H1 (cell line): ENCODE measurements at regions not wholly inside any gene's neighbourhood (a gene's known extent, or its start where the extent isn't known, plus 50 kb on each side); places are given as distances from the start of the nearest gene placed in this dataset.

Experiments used
- CTCF ChIA-PET: fragments of 300-600 bp; sonication (Branson Sonifier 250); formaldehyde crosslinking; loops from one replicate; lab custom pipeline; 2021; ENCODE audit not compliant: partially characterized antibody; lab: Charles Lee
- POLR2A ChIA-PET: fragments of 300-600 bp; sonication (Branson Sonifier 250); formaldehyde crosslinking; loops from one replicate; lab custom pipeline; 2021; ENCODE audit warnings: inconsistent platforms; ENCODE audit not compliant: partially characterized antibody; lab: Charles Lee
- DNase-seq, 2 experiments: peaks; one replicate each; pipeline versions ENCODE4 v3.0.0 to v3.0.0-alpha.2; 2010 to 2022; ENCODE audit warnings: low spot score in 2 of 2, low read depth in 1 of 2, mixed read lengths in 1 of 2
- FAIRE-seq: peaks from 2 replicates; lab custom pipeline; 2011; peaks lifted over from hg19 to GRCh38; lab: Jason Lieb, UNC
- H2AFZ ChIP-seq: 2 replicates; pipeline ENCODE4 v1.8.1; 2012; ENCODE audit warnings: low read length, inconsistent platforms
- H2AK5ac ChIP-seq: 2 replicates; pipeline ENCODE4 v1.6.1; 2013; ENCODE audit warnings: low read depth, low read length
- H2BK120ac ChIP-seq: replicated peaks from 2 replicates; pipeline ENCODE3; 2013; ENCODE audit warnings: low read depth, low read length, inconsistent platforms
- H2BK12ac ChIP-seq: 2 replicates; pipeline ENCODE4 v1.6.1; 2013; ENCODE audit warnings: low read depth, low read length
- H2BK15ac ChIP-seq: 2 replicates; pipeline ENCODE4 v1.6.1; 2013; ENCODE audit warnings: low read length
- H2BK20ac ChIP-seq: 2 replicates; pipeline ENCODE4 v1.6.1; 2013; ENCODE audit warnings: low read length
- H2BK5ac ChIP-seq: 2 replicates; pipeline ENCODE4 v1.6.1; 2013; ENCODE audit warnings: low read depth, low read length
- H3K14ac ChIP-seq: 2 replicates; pipeline ENCODE4 v1.6.1; 2013; ENCODE audit warnings: inconsistent platforms; ENCODE audit not compliant: insufficient read length
- H3K18ac ChIP-seq: 2 replicates; pipeline ENCODE4 v1.6.1; 2013; ENCODE audit warnings: low read length; ENCODE audit errors: extremely low read depth
- H3K23ac ChIP-seq: 2 replicates; pipeline ENCODE4 v1.6.1; 2013; ENCODE audit warnings: inconsistent platforms; ENCODE audit not compliant: insufficient read length
- H3K23me2 ChIP-seq: 2 replicates; pipeline ENCODE4 v1.6.1; 2013; ENCODE audit warnings: low read depth, low read length
- H3K27ac ChIP-seq: 2 replicates; pipeline ENCODE4 v1.6.1; 2011; ENCODE audit warnings: low read depth, low read length, inconsistent platforms
- H3K27me3 ChIP-seq, 4 experiments: replicated peaks in 1 of 4; 1 replicate in 1 of 4; 2 replicates in 3 of 4; pipeline versions ENCODE4 v1.6.1 to v1.8.1; 2011 to 2013; ENCODE audit warnings: low read length in 3 of 4, mild to moderate bottlenecking in 3 of 4, inconsistent platforms in 2 of 4, mixed read lengths in 2 of 4, moderate library complexity in 1 of 4; ENCODE audit not compliant: control insufficient read depth in 3 of 4, insufficient read depth in 3 of 4; ENCODE audit errors: extremely low read depth in 1 of 4
- H3K36me3 ChIP-seq, 4 experiments: 2 replicates each; pipeline versions ENCODE4 v1.6.1 to v1.8.1; 2011 to 2013; ENCODE audit warnings: mild to moderate bottlenecking in 4 of 4, low read length in 3 of 4, moderate library complexity in 2 of 4, control low read depth in 1 of 4, inconsistent platforms in 1 of 4; ENCODE audit not compliant: insufficient read depth in 4 of 4, control insufficient read depth in 2 of 4
- H3K4ac ChIP-seq: replicated peaks from 2 replicates; pipeline ENCODE3; 2013; ENCODE audit warnings: low read length, low read depth, mixed read lengths, inconsistent platforms; ENCODE audit not compliant: insufficient read length
- H3K4me1 ChIP-seq, 4 experiments: replicated peaks in 1 of 4; 1 replicate in 1 of 4; 2 replicates in 3 of 4; pipeline versions ENCODE4 v1.6.1 to v1.8.1; 2011 to 2013; ENCODE audit warnings: low read length in 3 of 4, inconsistent platforms in 2 of 4, mixed read lengths in 1 of 4; ENCODE audit not compliant: insufficient read depth in 4 of 4, control insufficient read depth in 3 of 4
- H3K4me2 ChIP-seq, 2 experiments: 2 replicates each; pipeline versions ENCODE4 v1.6.1 to v1.8.1; 2011 to 2013; ENCODE audit warnings: low read depth in 2 of 2, low read length in 2 of 2, control low read depth in 1 of 2, inconsistent platforms in 1 of 2, mild to moderate bottlenecking in 1 of 2; ENCODE audit not compliant: insufficient read depth in 1 of 2
- H3K4me3 ChIP-seq, 4 experiments: fragments of 200-600, 300-600 bp in 1 of 4; sonication (generic), shearing (Covaris generic), sonication (Bioruptor Twin) in 1 of 4; 2 replicates each; pipeline versions ENCODE4 v1.5.1 to v1.8.1; 2011 to 2016; ENCODE audit warnings: low read length in 4 of 4, low read depth in 3 of 4, control low read depth in 2 of 4, inconsistent platforms in 2 of 4, mild to moderate bottlenecking in 2 of 4, mixed read lengths in 1 of 4, moderate library complexity in 1 of 4; ENCODE audit not compliant: insufficient read depth in 2 of 4; ENCODE audit errors: extremely low read depth in 1 of 4
- H3K56ac ChIP-seq: replicated peaks from 2 replicates; pipeline ENCODE3; 2013; ENCODE audit warnings: low read depth, mild to moderate bottlenecking, mixed read lengths, low read length, inconsistent platforms; ENCODE audit not compliant: insufficient read length
- H3K79me1 ChIP-seq: 2 replicates; pipeline ENCODE4 v1.6.1; 2013; ENCODE audit warnings: low read depth, low read length, control low read depth
- H3K79me2 ChIP-seq, 2 experiments: 2 replicates each; pipeline versions ENCODE4 v1.6.1 to v1.8.1; 2012 to 2013; ENCODE audit warnings: low read length in 2 of 2, mild to moderate bottlenecking in 2 of 2, inconsistent platforms in 1 of 2; ENCODE audit not compliant: insufficient read depth in 2 of 2, control insufficient read depth in 1 of 2
- H3K9ac ChIP-seq, 4 experiments: replicated peaks in 1 of 4; 1 replicate in 1 of 4; 2 replicates in 3 of 4; pipeline versions ENCODE4 v1.6.1 to v1.8.1; 2011 to 2013; ENCODE audit warnings: low read depth in 3 of 4, low read length in 3 of 4, control low read depth in 2 of 4, mild to moderate bottlenecking in 2 of 4, moderate library complexity in 2 of 4, inconsistent platforms in 1 of 4; ENCODE audit errors: extremely low read depth in 1 of 4
- H3K9me3 ChIP-seq, 2 experiments: 2 replicates each; pipeline versions ENCODE4 v1.6.1 to v1.8.1; 2012 to 2013; ENCODE audit warnings: mild to moderate bottlenecking in 2 of 2, moderate library complexity in 2 of 2, control low read depth in 1 of 2, inconsistent platforms in 1 of 2, low read depth in 1 of 2, low read length in 1 of 2, mixed read lengths in 1 of 2; ENCODE audit not compliant: insufficient read depth in 2 of 2
- H4K20me1 ChIP-seq, 2 experiments: replicated peaks in 1 of 2; 2 replicates each; pipeline versions ENCODE3 to v1.8.1; 2011 to 2013; ENCODE audit warnings: inconsistent platforms in 2 of 2, low read length in 2 of 2, mild to moderate bottlenecking in 1 of 2; ENCODE audit not compliant: insufficient read depth in 2 of 2, control insufficient read depth in 1 of 2
- H4K5ac ChIP-seq: 2 replicates; pipeline ENCODE4 v1.6.1; 2013; ENCODE audit warnings: low read length, low read depth, mixed read lengths, inconsistent platforms; ENCODE audit not compliant: insufficient read length
- H4K8ac ChIP-seq: 2 replicates; pipeline ENCODE4 v1.8.0; 2013; ENCODE audit warnings: mild to moderate bottlenecking, moderate library complexity, low read length, inconsistent platforms; ENCODE audit not compliant: insufficient read depth; ENCODE audit errors: extremely low read depth
- H4K91ac ChIP-seq: replicated peaks from 2 replicates; pipeline ENCODE3; 2013; ENCODE audit warnings: low read length, mixed read lengths, inconsistent platforms; ENCODE audit not compliant: insufficient read length
- CHD2 ChIP-seq: IDR thresholded peaks from 2 replicates; pipeline ENCODE4 v1.6.1; 2012; ENCODE audit warnings: low read length, improper control_type of control experiment
- HDAC6 ChIP-seq: IDR thresholded peaks from one replicate; pipeline ENCODE4 v1.7.1; 2012; ENCODE audit warnings: low read depth, mild to moderate bottlenecking, inconsistent platforms, low read length, moderate library complexity
- WGBS, 2 experiments: shearing (Covaris generic) in 1 of 2; methylation state at CpG; one replicate each; pipeline versions ENCODE4 v1.1.6 to v1.1.7; 2013 to 2015; ENCODE audit warnings: low lambda C conversion rate in 2 of 2, mixed read lengths in 2 of 2, inconsistent platforms in 1 of 2, low coverage in 1 of 2, missing lambda C conversion rate in 1 of 2; ENCODE audit not compliant: insufficient replicate concordance in 2 of 2, insufficient coverage in 1 of 2, insufficient read length in 1 of 2; ENCODE audit errors: extremely low coverage in 1 of 2, missing lambda C conversion rate in 1 of 2; 5-methylcytosine and 5-hydroxymethylcytosine counted together

DNA sequence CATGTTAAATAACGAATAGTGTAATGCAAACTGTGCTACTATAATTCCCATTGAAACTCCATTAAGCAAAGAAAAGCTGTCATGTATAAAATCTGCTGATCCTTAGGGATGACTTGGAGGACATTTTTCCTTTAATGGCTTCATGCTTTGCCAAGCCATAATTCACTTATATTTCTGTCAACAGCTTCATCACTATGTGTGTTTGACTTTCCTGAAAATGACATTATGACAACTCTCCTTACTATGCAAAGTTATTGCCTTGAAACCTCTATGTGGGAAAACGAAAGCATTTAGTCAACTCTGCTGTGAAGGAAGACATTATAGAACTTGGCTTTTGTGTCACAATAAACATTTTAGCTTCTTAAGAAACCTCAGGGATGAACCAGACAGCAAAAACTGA is 210.5 kb downstream of the GRXCR1 start:
- Histone ChIP-seq H2BK5ac (no peak overlapping the region), H2AFZ (no peak overlapping the region), H2BK15ac (no peak overlapping the region), H3K9ac (no peak overlapping the region), H3K4me2 (no peak overlapping the region), H4K91ac (no peak overlapping the region), H3K23me2 (no peaks in the 10 kb centered on the region), H2AK5ac (no peak overlapping the region), H3K79me2 (no peaks in the 10 kb centered on the region), H3K23ac (no peak overlapping the region), H3K4me1 (peaks cover 0 to 3% (median 0%) of the 10 kb centered on the region in 4 experiments; a peak in 1 of 7 replicates), H3K18ac (no peak overlapping the region), H3K79me1 (no peaks in the 10 kb centered on the region), H2BK20ac (no peak overlapping the region), H3K4ac (no peak overlapping the region), H2BK120ac (no peak overlapping the region), H3K4me3 (no peak overlapping the region), H3K27ac (no peak overlapping the region), H3K14ac (no peak overlapping the region), H3K56ac (no peak overlapping the region), H4K5ac (no peak overlapping the region), H3K36me3 (no peaks in the 10 kb centered on the region), H4K8ac (no peak overlapping the region), H4K20me1 (no peaks in the 10 kb centered on the region), H2BK12ac (no peak overlapping the region), H3K9me3 (0 out of 4 replicates have a peak, but pooled peaks cover 0 to 3% of the 10 kb centered on the region in 2 experiments), H3K27me3 (no peaks in the 10 kb centered on the region)
- POLR2A ChIA-PET: no interaction called here
- 89% methylated on average over 2 of the region's 2 CpGs; no CpG with 5 or more reads in 1 of the 2 experiments for WGBS, 2 experiments
- CTCF ChIA-PET: no interaction called here
- DNase-seq (no peak), FAIRE-seq (no peak)
- TF ChIP-seq CHD2: no peak
- TF ChIP-seq HDAC6: no peak
